Activated B cell treated with CpG ODN at 0.5 μM for 24 hours (primary cell): ENCODE measurements at regions not wholly inside any gene's neighbourhood (a gene's known extent, or its start where the extent isn't known, plus 50 kb on each side); places are given as distances from the start of the nearest gene placed in this dataset.

ENCODE experiments used
- ATAC-seq: fragments of 200-7000 bp; cut with Tn5 transposase; one replicate; pipeline ENCODE4 v1.10.0; 2021; ENCODE audit warnings: low read depth, mild to moderate bottlenecking, moderate library complexity
- CTCF ChIA-PET: fragments of 350-600 bp; sonication (Branson Sonifier 250); formaldehyde crosslinking; loops from one replicate; lab custom pipeline; 2021; ENCODE audit warnings: antibody characterized with exemption; lab: Charles Lee
- POLR2A ChIA-PET: fragments of 350-600 bp; sonication (Branson Sonifier 250); formaldehyde crosslinking; loops from one replicate; lab custom pipeline; 2021; ENCODE audit warnings: antibody characterized with exemption; lab: Charles Lee
- DNase-seq: peaks from one replicate; pipeline ENCODE4 v3.0.0; 2022
- H3K27ac Mint-ChIP-seq: one replicate; pipeline ENCODE4 v1.8.0; 2020; ENCODE audit warnings: mixed read lengths
- H3K27me3 Mint-ChIP-seq: one replicate; pipeline ENCODE4 v1.8.0; 2021; ENCODE audit warnings: mixed read lengths
- H3K36me3 Mint-ChIP-seq: one replicate; pipeline ENCODE4 v1.8.0; 2021; ENCODE audit warnings: low read depth, mixed read lengths
- H3K4me1 Mint-ChIP-seq: one replicate; pipeline ENCODE4 v1.8.0; 2021; ENCODE audit warnings: mixed read lengths
- H3K4me3 Mint-ChIP-seq: one replicate; pipeline ENCODE4 v1.8.0; 2020; ENCODE audit warnings: mild to moderate bottlenecking, mixed read lengths
- H3K9me3 Mint-ChIP-seq: one replicate; pipeline ENCODE4 v1.8.0; 2020; ENCODE audit warnings: mixed read lengths
- intact Hi-C: fragments of 100-400 bp; cut with micrococcal nuclease; formaldehyde crosslinking; loops from one replicate; pipeline ENCODE4 v1.15.1; 2024
- TF ChIP-seq, protein P1 (sequence below): fragments of 200-600 bp; IDR thresholded peaks from one replicate; pipeline ENCODE4 v1.8.0; 2022; ENCODE audit warnings: antibody characterized with exemption, mild to moderate bottlenecking

GRCh38 chr6:1153696-1154245, 158.1 kb upstream of the FOXQ1 start:
- DNase-seq (no peak), ATAC-seq (no peak)
- H3K27ac Mint-ChIP-seq = no peak overlapping the region
- TF ChIP-seq, protein P1, sequence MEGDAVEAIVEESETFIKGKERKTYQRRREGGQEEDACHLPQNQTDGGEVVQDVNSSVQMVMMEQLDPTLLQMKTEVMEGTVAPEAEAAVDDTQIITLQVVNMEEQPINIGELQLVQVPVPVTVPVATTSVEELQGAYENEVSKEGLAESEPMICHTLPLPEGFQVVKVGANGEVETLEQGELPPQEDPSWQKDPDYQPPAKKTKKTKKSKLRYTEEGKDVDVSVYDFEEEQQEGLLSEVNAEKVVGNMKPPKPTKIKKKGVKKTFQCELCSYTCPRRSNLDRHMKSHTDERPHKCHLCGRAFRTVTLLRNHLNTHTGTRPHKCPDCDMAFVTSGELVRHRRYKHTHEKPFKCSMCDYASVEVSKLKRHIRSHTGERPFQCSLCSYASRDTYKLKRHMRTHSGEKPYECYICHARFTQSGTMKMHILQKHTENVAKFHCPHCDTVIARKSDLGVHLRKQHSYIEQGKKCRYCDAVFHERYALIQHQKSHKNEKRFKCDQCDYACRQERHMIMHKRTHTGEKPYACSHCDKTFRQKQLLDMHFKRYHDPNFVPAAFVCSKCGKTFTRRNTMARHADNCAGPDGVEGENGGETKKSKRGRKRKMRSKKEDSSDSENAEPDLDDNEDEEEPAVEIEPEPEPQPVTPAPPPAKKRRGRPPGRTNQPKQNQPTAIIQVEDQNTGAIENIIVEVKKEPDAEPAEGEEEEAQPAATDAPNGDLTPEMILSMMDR = no peak
- peaks cover 5% of the 10 kb centered on the region for H3K9me3 Mint-ChIP-seq
- no peak overlapping the region for H3K4me3 Mint-ChIP-seq
- peaks cover 6% of the 10 kb centered on the region for H3K27me3 Mint-ChIP-seq
- intact Hi-C loops = no loop called here
- CTCF ChIA-PET = no interaction called here
- H3K4me1 Mint-ChIP-seq = no peaks in the 10 kb centered on the region
- H3K36me3 Mint-ChIP-seq = no peaks in the 10 kb centered on the region
- POLR2A ChIA-PET = no interaction called here

GRCh38 chr6:1146500-1146899, 165.4 kb upstream of the FOXQ1 start:
- H3K27me3 Mint-ChIP-seq = peaks cover 26% of the 10 kb centered on the region
- no peak overlapping the region for H3K4me3 Mint-ChIP-seq
- DNase-seq (no peak), ATAC-seq (no peak)
- TF ChIP-seq, protein P1 = no peak
- H3K4me1 Mint-ChIP-seq = no peaks in the 10 kb centered on the region
- H3K36me3 Mint-ChIP-seq = no peaks in the 10 kb centered on the region
- no peaks in the 10 kb centered on the region for H3K9me3 Mint-ChIP-seq
- POLR2A ChIA-PET = no interaction called here
- CTCF ChIA-PET = no interaction called here
- H3K27ac Mint-ChIP-seq = no peak overlapping the region
- intact Hi-C loops = no loop called here

GRCh38 chr6:1145768-1146218, 166.1 kb upstream of the FOXQ1 start:
- no peak for ATAC-seq
- CTCF ChIA-PET = no interaction called here
- no peaks in the 10 kb centered on the region for H3K9me3 Mint-ChIP-seq
- DNase-seq = no peak
- intact Hi-C loops = no loop called here
- H3K27ac Mint-ChIP-seq = no peak overlapping the region
- H3K27me3 Mint-ChIP-seq = peaks cover 26% of the 10 kb centered on the region
- no peak overlapping the region for H3K4me3 Mint-ChIP-seq
- POLR2A ChIA-PET = no interaction called here
- TF ChIP-seq, protein P1 = no peak
- H3K36me3 Mint-ChIP-seq = no peaks in the 10 kb centered on the region
- no peaks in the 10 kb centered on the region for H3K4me1 Mint-ChIP-seq

DNA sequence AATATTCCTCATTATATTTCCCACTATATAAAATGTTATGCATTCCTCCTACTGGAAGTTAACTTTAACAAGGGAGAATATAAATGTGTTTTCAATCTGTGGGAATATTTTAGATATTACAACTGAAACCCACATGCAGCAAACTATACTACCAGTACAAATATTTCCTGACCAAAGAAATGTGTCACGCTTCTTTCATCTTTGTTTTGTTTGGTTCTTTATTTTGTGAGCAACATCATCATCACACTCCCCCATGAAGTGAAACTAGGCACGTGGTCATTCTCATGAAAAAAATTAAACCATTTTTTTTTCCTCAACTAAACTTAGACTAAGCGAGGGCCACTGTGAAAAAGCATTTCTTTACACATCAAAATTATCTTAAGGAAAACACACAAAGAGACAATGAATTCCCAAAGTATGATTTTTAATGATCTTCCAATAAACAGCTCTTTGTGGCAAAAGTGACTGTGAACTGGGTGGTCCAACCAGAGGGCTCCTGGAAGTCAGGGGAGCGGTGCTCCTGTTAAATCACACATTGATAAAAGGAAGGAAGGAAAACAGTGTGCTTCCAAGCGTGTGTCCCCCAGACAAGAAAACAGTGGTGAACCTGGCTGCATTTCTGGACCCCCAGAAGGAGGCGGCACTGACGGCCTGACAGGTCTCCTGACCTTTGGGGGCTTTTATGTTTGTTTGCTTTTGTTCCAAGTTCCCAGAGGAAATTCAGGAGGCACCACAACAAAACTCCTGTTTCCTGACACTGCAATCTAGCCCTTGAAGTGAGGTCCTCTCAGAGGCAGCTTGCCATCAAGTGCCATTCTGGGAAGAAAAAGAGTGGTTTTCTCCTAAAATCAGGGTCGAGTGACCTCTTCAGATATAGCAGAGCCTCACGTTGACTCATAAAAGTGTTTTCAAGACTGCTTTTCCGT, 166.8 kb upstream of the FOXQ1 start:
- no peak overlapping the region for H3K27ac Mint-ChIP-seq
- TF ChIP-seq, protein P1 = no peak
- CTCF ChIA-PET = no interaction called here
- POLR2A ChIA-PET = no interaction called here
- no peaks in the 10 kb centered on the region for H3K4me1 Mint-ChIP-seq
- peaks cover 24% of the 10 kb centered on the region for H3K27me3 Mint-ChIP-seq
- DNase-seq (no peak), ATAC-seq (no peak)
- no peak overlapping the region for H3K4me3 Mint-ChIP-seq
- no peaks in the 10 kb centered on the region for H3K9me3 Mint-ChIP-seq
- no peaks in the 10 kb centered on the region for H3K36me3 Mint-ChIP-seq
- intact Hi-C loops = no loop called here

- POLR2A ChIA-PET = no interaction called here
- DNase-seq = no peak
Measured at GRCh38 chr6:1143655-1144054, 168.2 kb upstream of the FOXQ1 start.

More at GRCh38 chr6:1143655-1144054, 168.2 kb upstream of the FOXQ1 start:
- ATAC-seq = no peak
- H3K4me1 Mint-ChIP-seq = no peaks in the 10 kb centered on the region
- CTCF ChIA-PET = no interaction called here
- H3K27ac Mint-ChIP-seq = no peak overlapping the region
- TF ChIP-seq, protein P1 = no peak
- H3K4me3 Mint-ChIP-seq = no peak overlapping the region
- H3K27me3 Mint-ChIP-seq = peaks cover 22% of the 10 kb centered on the region
- peaks cover 9% of the 10 kb centered on the region for H3K9me3 Mint-ChIP-seq
- intact Hi-C loops = no loop called here
- no peaks in the 10 kb centered on the region for H3K36me3 Mint-ChIP-seq
